Ecto neural progenitor cell (in vitro differentiated cells): ENCODE measurements at regions not wholly inside any gene's neighbourhood (a gene's known extent, or its start where the extent isn't known, plus 50 kb on each side); places are given as distances from the start of the nearest gene placed in this dataset.
A peak's percentile ranks its signal among the peaks of the same experiment; 100 is the strongest.

Experiments used
- DNase-seq: peaks from one replicate; pipeline ENCODE4 v3.0.0-alpha.2; 2018; ENCODE audit warnings: low spot score

DNA sequence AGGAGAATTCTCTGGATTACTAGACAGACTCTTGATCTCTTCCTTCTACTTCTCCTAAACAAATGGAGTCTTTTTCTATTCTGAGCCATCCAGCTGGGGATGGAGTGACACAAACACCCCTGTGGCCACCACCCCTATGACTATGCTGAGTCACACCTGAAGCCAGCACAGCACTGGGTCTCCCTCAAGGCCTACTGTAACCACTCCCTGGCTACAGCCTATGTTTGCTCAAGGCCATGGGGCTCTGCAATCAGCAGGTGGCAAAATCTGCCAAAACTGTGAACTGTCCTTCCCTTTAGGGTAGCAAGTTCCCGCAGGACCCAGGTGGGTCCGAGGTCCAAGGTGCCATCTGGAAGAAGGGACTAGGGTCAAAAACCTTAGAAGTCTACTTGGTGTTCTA is 132.3 kb downstream of the TINAG start:
- no peak for DNase-seq

DNA sequence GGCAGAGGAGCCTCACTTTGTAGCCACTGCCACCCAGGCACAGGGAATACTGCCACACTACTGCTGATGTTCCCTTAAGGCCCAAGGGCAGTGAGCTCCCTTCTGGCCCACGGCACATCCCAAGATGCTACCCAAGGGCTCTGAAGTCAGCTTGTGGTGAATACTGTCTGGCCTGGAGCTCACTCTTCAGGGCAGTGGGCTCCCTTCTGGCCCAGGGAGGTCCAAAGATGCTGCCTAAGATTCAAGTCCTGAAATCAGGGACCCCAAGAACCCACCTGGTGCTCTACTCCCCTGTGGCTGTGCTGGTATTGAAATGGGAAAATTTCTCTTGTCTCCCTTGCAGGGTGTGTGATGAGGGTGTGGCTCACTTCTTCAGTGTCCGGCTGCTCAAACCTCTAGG is 132.8 kb downstream of the TINAG start:
- no peak for DNase-seq

DNA sequence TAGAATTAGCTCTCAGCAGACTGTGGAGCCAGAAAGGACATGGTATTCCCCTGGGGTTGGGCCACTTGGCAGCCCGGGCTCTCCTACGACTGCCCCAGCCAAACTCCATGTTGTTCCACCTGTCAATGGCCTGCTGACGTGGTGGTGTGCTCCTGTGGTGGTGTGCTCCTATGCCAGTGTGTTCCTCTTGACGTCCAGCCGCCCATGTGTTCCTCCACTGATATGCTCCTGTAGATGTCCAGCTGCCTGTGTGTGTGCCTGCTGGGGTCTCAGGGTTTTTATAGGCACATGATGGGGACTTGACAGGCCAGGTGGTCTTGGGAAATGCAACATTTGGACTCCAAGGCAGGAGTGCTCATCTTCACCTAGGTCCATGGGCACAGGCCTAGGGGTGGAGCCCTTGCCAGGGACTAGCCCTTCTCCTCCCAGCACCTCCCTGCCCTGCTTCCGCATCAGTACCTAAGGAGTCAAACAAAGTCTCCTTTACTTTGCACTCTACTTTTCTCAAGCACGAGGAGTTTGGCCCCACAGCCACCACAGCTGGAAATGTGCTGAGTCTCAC is 133.5 kb downstream of the TINAG start:
- no peak for DNase-seq

DNA sequence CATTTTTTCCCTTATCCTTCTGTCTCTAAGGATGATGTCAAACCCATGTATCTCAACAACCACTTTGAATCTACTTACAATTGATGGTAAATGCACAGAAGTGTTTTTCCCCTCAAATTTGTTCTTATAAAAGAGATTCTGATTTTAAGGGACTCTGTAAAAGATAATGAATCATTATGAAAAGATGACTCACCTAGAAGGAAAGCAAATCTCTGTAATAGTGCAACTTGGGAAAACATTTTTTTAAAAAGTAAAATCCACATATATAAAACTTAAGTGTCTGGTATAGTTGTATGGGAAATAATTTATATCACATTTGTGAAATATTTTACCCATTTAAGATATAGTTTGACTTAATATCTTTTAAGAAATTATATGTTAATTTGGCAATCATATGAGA is 137.0 kb downstream of the TINAG start:
- DNase-seq: no peak

DNA sequence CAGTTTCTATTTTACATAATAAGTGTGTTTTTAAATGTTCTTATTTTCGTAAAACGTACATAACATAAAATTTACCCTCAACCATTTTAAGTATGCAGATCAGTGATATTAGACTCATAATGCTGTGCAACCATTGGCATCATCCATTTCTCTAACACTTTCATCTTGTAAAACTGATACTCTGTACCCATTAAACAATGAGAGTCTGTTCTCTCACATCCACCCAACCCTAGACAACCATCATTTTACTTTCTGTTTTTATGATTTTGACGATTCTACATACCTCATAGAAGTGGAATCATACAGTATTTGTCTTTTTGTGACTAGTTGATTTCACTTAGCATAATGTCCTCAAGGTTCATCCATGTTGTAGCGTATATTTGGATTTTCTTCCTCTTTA is 140.4 kb downstream of the TINAG start:
- no peak for DNase-seq

DNA sequence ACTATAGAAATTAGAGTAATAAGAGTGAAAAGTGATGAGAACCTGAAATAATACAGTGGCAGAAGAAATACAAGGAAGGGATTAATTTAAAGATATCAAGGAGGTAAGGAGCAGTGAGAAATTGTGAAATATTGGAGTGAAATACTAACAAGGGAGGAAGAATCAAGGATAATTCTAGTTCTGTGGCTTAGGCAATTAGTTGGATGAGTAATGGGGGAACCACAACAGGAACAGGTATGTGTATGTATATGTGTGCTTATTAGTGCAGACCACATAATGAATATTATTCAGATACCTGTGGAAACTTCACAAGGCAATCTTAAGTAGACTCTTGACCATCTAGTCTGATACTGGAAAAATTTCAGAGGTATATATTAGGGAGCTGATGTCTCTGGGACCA is 143.3 kb downstream of the TINAG start:
- DNase-seq: no peak

DNA sequence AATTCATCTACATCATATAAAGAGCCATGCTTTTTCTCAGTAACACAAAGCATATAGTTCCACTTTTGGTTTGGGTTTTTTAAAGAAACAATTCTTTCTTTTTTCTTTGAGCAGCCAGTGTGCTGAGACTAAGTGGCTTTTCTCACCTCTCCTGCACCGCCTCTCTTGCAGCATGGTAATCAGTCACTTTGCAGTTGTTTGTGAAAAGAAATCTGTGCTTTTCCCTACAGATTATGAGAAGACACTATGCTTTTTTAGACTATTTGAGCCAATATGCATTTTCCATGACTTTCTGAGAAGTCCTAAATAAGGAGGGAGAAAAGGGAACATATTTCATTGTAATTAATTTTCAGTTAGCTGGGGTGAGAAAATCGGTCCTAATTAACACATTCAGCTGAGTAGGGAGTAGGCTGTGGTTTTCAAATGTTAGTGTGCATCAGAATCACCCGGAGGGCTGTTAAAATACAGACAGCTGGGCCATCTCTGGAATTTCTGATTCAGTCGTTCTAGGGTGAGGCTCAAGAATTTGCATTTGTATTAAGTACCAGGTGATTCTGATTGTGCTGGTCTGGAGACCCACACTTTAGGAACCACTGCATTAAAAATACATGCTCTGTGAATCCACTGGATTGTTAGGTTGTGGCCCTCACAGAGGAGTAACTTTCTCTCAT is 155.2 kb downstream of the TINAG start:
- DNase-seq: no peak

DNA sequence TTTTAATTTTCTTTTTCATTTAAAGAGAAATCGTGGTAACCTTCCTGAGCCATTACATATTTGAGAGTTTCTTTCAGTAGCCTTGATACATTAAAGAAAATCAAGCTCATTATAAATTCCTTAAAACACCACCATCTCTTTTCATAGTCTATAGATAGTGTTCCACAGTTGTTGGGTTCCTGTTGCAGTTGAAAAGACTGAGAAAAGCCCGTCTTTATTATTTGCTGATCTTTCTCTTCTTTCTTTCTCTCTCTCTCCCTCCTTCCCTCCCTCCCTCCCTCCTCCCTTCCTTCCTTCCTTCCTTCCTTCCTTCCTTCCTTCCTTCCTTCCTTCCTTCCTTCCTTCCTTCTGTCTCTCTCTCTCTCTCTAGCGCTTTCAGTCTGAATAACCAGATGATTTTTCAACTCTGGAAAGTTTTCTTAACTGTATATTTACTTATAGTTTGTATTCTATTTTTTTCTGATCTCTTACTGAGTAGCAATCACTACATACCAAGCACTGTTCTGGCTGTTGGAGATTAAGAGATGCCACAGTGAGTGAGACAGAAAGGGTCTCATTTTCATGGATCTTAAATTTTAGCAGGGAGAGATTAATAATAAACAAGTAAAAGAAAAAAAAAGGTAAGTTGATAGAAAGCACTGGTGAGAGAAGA is 157.5 kb downstream of the TINAG start:
- DNase-seq: no peak

DNA sequence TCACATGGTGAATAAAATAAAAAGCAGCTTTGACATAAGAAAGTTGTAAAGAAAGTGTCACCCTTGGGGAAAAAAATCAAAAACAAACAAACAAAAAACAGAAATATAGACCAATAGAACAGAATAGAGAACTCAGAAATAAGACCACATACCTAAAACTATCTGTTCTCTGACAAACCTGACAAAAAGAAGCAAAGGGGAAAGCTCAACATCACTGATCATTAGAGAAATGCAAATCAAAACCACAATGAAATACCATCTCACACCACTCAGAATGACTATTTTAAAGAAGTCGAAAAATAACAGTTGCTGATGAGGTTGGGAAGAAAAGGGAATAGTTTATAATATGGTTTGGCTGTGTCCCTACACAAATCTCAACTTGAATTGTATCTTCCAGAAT is 159.1 kb downstream of the TINAG start:
- no peak for DNase-seq

DNA sequence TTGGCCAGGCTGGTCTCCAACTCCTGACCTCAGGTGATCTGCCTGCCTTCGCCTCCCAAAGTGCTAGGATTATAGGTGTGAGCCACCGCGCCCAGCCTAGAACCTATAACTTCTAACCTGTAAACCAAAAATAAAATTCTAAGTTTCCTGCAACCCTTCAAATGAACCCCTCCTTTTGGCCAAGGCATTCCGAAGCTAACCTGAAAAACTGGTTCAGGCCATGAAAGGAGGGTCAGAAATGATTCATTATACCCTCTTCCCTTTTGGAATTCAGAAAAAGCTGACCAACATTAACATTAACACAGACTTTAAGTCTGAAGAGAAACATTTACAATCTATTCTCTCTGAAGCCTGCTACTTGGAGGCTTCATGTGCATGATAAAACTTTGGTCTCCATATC is 165.1 kb downstream of the TINAG start:
- DNase-seq: no peak

DNA sequence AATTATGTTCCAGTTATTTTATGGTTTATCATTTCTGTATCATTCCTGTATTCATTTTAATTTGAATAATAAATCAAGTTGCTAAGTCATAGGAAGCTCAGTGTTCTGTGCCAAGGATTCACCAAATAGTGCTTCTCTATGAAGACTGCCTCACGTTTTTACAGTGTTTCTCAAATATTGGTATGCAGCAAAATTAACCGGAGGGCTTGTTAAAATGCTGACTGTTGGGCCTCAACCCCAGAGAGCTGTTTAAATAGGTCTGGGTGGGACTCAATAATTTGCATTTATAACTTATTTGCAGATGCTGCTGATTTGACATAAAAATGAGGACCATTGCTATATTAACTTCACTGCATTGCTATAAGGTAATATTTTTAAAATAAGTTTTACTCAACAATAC is 166.7 kb downstream of the TINAG start:
- DNase-seq: no peak

DNA sequence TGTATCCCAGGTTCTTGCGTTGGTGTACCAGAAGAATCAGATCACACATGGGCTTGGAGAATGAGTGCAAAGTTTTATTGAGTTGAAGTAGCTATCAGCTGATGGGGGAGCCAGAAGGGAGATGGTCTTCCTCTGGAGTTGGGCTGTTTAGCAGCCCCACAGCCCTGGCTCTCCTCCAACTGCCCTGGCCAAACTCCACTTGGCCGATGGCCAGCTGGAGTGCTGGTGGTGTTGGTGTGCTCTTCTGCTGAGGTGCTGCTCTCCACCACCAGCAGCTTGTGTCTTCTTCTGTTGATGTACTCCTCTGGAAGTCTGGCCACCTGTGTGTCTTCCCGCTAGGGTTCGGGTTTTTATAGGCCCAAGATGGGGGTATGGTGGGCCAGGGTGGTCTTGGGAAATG is 172.8 kb downstream of the TINAG start:
- no peak for DNase-seq

DNA sequence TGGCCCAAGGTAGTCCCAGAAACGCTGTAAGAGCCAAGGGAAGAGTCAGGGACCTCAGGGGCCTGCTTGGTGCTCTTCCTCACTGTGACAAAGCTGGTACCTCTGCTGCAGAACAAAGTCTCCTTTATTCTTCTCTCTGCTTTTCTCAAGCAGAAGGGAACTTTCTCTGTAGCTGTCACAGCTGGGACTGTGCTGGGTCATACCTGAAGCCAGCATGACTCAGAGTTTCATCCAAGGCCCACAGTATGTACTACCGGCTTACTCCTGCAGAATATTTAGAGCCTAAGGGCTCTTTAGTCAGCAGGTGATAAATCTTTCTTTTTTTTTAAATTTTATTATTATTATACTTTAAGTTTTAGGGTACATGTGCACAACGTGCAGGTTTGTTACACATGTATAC is 183.2 kb downstream of the TINAG start:
- DNase-seq: no peak

DNA sequence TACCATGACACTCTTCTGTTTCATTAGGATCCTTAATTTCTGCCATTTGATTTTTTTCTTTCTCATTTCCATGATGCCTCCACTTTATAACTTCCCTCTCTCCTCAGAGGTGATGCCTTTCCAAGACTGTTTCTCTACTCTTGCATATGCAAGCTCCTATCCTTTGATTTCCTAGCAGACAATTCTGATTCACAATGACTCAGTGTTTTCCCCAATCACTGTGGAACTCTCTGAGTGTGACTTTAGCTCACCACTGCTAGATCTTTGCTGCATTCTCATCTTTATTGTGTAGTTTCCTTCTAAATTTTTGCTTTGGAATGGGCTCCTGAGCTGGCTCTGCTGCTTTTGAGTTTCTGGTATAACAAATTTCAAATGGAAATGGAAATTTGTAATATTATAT is 184.9 kb downstream of the TINAG start:
- DNase-seq: no peak

DNA sequence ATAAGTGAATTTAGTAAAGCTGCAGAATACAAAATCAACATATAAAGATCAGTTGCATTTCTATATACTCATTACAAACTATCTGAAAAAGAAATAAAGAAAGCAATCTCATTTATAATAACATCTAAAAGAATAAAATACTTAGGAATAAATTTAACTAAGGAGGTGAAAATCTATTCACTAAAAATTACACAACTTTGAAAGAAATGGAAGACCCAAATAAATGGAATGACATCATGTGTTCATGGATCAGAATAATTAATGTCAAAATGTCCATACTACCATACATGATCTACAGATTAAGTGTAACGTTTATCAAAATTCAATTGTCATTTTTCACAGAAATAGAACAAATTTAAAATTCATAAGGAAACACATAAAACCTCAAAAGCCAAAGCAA is 194.9 kb downstream of the TINAG start:
- no peak for DNase-seq

DNA sequence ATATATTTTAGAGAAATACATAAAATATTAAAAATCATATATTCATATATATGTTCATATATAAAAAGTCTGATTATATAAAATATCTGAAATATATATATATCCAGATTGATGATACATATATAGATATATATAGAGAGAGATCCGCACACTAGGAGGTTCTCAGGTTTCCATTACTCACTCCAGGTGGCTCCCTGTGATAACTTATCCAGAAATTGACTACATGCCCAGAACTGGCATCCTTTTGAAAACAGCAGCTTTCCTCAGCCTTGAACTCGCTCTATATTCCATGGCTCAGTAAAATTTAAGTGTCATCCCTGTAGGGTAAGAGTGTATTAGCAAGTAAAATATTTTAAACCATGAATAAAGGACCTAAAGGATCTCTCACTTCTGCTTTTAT is 206.8 kb downstream of the TINAG start:
- DNase-seq: no peak

DNA sequence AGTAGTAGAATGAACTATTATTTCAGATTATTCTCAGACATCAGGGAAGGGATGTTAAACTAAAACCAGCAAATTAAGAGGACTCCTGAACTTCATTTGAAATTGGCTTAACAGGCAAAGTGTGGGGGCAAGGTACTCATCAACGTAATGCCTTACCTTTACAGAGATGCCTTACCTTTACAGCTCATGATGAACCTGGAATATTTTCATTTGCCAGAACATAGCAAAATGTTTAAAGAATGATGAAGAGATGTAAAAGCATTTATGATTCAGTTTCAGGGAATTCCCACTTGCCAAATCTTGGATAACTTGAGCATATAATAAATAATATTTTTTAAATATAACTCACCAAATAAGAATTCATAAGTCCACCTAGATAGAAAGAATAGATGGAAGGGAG is 207.5 kb downstream of the TINAG start:
- DNase-seq: no peak

DNA sequence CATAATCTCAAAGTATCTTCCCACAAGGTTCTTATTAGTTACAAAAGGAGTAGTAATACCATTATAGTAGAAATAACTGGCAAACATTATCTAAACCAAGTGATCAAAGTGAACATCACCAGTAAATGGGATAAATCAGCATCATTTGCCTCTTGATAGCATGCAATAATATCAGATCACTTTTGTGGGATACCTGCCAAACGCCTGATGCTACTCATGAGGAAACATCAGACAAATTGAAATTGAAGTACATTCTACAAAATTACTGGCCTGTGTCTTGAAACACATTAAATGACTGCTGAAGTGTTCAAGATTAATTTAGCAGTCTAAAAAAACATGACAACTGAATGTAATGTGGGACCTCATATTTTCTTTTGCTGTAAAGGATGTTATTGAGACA is 208.1 kb downstream of the TINAG start:
- DNase-seq: no peak

DNA sequence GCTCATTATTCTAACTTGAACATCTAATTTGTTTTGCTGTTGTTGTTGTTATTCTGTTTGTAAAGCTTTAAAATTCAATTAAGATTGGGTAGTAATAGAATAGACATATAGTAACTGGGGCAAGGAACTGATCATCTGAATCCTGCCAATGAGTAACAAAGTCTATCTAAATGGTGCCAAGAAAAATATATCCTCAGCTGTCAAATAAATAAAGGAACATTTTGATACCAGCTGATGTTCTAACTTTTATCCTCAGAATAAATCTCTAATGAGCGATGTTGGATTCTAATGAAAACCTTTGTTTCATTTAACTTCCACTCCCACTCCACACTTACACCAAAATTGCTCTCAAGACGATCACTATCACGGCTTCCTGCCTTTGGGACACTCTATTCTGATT is 210.9 kb downstream of the TINAG start:
- DNase-seq: no peak

DNA sequence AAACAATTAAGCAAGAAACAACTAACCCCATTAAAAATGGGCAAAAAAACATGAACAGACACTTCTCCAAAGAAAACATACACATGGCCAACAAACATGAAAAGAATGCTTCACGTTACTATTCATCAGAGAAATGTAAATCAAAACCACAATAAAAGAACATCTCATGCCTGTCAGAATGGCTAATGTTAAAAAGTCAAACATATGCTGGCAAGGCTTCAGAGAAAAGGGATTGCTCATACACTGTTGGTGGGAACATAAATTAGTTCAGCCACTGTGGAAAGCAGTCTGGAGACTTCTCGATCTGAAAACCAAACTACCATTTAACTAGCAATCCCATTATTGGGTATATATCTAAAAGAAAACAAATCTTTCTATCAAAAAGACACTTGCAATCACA is 217.5 kb downstream of the TINAG start:
- no peak for DNase-seq

DNA sequence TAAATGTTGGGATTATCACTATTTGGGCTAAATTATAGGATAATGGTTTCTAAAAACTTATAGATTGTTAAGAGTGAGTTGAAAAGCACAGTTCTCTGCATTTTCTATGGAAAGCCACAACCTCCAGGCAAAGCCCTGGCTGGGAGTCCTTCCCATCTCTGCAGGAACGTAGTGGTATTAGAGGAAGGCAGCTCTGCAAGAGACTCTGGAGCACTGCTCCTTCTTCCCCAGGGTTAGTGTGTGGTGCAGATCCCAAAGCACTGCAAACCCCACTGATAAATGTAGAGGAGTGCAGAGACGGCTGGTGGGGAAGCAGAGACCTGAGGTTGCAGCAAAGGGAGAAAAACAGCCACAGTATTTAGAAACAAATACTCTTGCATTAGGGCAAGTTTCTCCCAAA is 225.3 kb downstream of the TINAG start:
- peak; percentile 40 for DNase-seq

DNA sequence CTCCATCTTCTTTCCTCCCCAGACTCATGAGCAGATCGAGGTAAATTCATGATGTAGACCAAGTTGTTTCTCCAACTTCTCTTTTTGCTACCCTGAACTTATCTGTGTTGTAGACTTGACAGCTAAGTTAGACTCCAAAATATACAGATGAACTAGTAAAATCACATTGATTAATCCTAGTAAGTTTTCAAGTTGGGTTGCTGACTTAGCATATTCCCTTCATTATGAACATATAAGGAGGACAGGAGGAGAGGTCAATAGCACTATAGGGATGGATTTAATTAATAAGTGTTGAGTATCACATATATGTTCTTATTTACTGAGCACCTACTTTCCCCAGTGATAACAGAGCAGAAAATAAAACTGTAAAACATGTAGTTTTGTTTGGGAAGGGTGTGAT is 227.3 kb downstream of the TINAG start:
- no peak for DNase-seq

DNA sequence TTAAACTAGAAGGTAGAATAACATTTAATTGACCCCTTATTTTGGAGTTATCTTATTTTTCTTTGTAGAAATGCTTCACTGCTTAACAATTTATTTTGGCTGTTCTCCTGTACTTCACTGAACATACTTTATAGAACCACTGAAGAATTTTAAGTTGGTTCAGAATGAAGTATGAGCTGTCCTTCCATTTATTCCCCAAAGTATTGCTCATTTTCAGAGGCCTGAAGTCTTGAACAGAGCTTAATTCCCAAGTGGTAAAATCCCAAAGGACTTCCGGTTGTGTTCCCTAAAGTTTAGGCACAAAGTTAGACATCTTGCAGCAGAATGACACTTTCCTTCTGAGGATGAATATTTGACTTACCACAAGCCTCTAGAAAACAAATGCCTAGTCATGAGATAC is 233.3 kb downstream of the TINAG start:
- DNase-seq: no peak

DNA sequence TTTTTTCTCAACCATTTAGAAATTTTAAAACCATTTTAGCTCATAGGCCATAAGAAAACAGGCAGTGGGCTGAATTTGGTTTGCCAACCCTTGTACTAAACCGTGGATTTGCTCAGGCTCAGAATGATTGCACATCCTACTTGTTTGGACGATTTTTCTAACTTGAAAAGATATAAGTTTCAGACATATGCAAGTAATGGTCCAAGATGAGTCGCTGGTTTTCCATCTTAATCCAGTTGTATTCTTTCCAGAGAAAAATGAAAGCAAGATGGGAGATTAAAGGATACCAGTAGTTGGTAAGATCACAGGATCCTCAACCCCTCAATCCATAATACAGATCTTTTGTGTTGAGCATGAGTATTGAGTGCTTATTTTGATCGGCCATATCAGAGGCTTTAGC is 250.9 kb downstream of the TINAG start:
- DNase-seq: no peak
